ENCODE measurements at regions not wholly inside any gene's neighbourhood (a gene's known extent, or its start where the extent isn't known, plus 50 kb on each side); places are given as distances from the start of the nearest gene placed in this dataset.

- Mint-ChIP-seq H3K9me3 (peaks cover 0 to 13% (median 0%) of the 10 kb centered on the region in 5 donors), H3K36me3 (no peaks in the 10 kb centered on the region), H3K4me3 (no peak overlapping the region), H3K27me3 (no peaks in the 10 kb centered on the region), H3K4me1 (no peaks in the 10 kb centered on the region), H3K27ac (no peak overlapping the region)
- ChIA-PET POLR2A (no interaction called here), CTCF (no interaction called here)
- no peak for DNase-seq
- H3K9me3 ChIP-seq (ENCODE audit: low read length), result no peaks in the 10 kb centered on the region
- H3K36me3 ChIP-seq (ENCODE audit: insufficient read depth, low read length), result no peaks in the 10 kb centered on the region
- no peaks in the 10 kb centered on the region for H3K27me3 ChIP-seq (ENCODE audit: insufficient read depth, low read length, poor library complexity, severe bottlenecking)
- no peaks in the 10 kb centered on the region for H3K4me1 ChIP-seq (ENCODE audit: insufficient read depth, low read length)
- no peak overlapping the region for H3K27ac ChIP-seq (ENCODE audit: low read depth, low read length)
- H3K4me3 ChIP-seq (ENCODE audit: low read length), result no peak overlapping the region
Observed at GRCh38 chr4:97500423-97500822, 642.9 kb downstream of the STPG2 start.

- Histone ChIP-seq H3K9me3 (ENCODE audit: low read length) (no peaks in the 10 kb centered on the region), H3K4me3 (ENCODE audit: low read length) (no peak overlapping the region), H3K27ac (ENCODE audit: low read depth, low read length) (no peak overlapping the region), H3K4me1 (ENCODE audit: insufficient read depth, low read length) (no peaks in the 10 kb centered on the region), H3K27me3 (ENCODE audit: insufficient read depth, low read length, poor library complexity, severe bottlenecking) (no peaks in the 10 kb centered on the region), H3K36me3 (ENCODE audit: insufficient read depth, low read length) (no peaks in the 10 kb centered on the region)
- Mint-ChIP-seq H3K36me3 (no peaks in the 10 kb centered on the region), H3K9me3 (peaks cover 0 to 11% (median 0%) of the 10 kb centered on the region in 5 donors), H3K4me1 (no peaks in the 10 kb centered on the region), H3K27ac (no peak overlapping the region), H3K4me3 (no peak overlapping the region), H3K27me3 (no peaks in the 10 kb centered on the region)
- ChIA-PET CTCF (no interaction called here), POLR2A (no interaction called here)
- no peak for DNase-seq
Observed at GRCh38 chr4:97504713-97505112, 638.6 kb downstream of the STPG2 start.

- Histone ChIP-seq H3K4me1 (ENCODE audit: insufficient read depth, low read length) (no peaks in the 10 kb centered on the region), H3K27me3 (ENCODE audit: insufficient read depth, low read length, poor library complexity, severe bottlenecking) (no peaks in the 10 kb centered on the region), H3K4me3 (ENCODE audit: low read length) (no peak overlapping the region), H3K9me3 (ENCODE audit: low read length) (no peaks in the 10 kb centered on the region), H3K36me3 (ENCODE audit: insufficient read depth, low read length) (no peaks in the 10 kb centered on the region), H3K27ac (ENCODE audit: low read depth, low read length) (no peak overlapping the region)
- no peaks in the 10 kb centered on the region for H3K4me1 Mint-ChIP-seq
- ChIA-PET POLR2A (no interaction called here), CTCF (no interaction called here)
- no peak overlapping the region for H3K27ac Mint-ChIP-seq
- H3K27me3 Mint-ChIP-seq, result no peaks in the 10 kb centered on the region
- peaks cover 0 to 20% (median 0%) of the 10 kb centered on the region in 5 donors for H3K9me3 Mint-ChIP-seq
- H3K36me3 Mint-ChIP-seq, result no peaks in the 10 kb centered on the region
- no peak overlapping the region for H3K4me3 Mint-ChIP-seq
- no peak for DNase-seq
Observed at GRCh38 chr4:97507587-97508245, 635.6 kb downstream of the STPG2 start.

Measured in CD8-positive, alpha-beta memory T cell (primary cell).